ENCODE measurements at regions not wholly inside any gene's neighbourhood (a gene's known extent, or its start where the extent isn't known, plus 50 kb on each side); places are given as distances from the start of the nearest gene placed in this dataset.

GRCh38 chr6:151175662-151176445 lies 63.9 kb upstream of the AKAP12 start:
- H3K27me3 ChIP-seq (ENCODE audit: insufficient read depth, low read length): no peaks in the 10 kb centered on the region
- peaks cover 0 to 5% of the 10 kb centered on the region in 2 experiments; a peak in 1 of 4 replicates for H3K4me1 ChIP-seq (ENCODE audit: control insufficient read depth in 1 of 2, insufficient read depth in 2 of 2, low read length in 2 of 2)
- no peaks in the 10 kb centered on the region for H3K9me2 ChIP-seq (ENCODE audit: insufficient read depth)
- ATAC-seq (no peak), DNase-seq (ENCODE audit: low read depth, low spot score) (no peak)
- no peak overlapping the region for H3K27ac ChIP-seq (ENCODE audit: low read depth, low read length)
- intact Hi-C loops (cut with micrococcal nuclease): no loop called here
- H3K4me3 ChIP-seq (replicated peaks in 1 of 2; ENCODE audit: low read depth in 1 of 2, low read length in 2 of 2): no peak overlapping the region
- TF ChIP-seq JUND (IDR thresholded peaks at IDR 0.05) (no peak), REST (IDR thresholded peaks at IDR 0.05; ENCODE audit: low read depth) (no peak), POLR2A (IDR thresholded peaks at IDR 0.05; ENCODE audit: borderline replicate concordance, extremely low read depth, insufficient read depth, insufficient read length) (no peak), ZBTB33 (IDR thresholded peaks at IDR 0.05; ENCODE audit: extremely low read depth, insufficient replicate concordance, low read length) (no peak), CTCF (IDR thresholded peaks at IDR 0.05 in 2 of 3, conservative IDR thresholded peaks at IDR 0.05 in 1 of 3; ENCODE audit: borderline replicate concordance in 1 of 3, insufficient read depth in 1 of 3, low read depth in 2 of 3, low read length in 2 of 3) (no peak), EZH2phosphoT487 (IDR thresholded peaks at IDR 0.05; ENCODE audit: borderline replicate concordance) (no peak), RAD21 (IDR thresholded peaks at IDR 0.05; ENCODE audit: low read depth) (no peak), ZNF274 (IDR thresholded peaks at IDR 0.05; ENCODE audit: low read depth, low read length) (no peak), ATF3 (IDR thresholded peaks at IDR 0.05) (no peak)
- no peak overlapping the region for H2AFZ ChIP-seq (ENCODE audit: low read depth, low read length, poor library complexity, severe bottlenecking)
- RAD21 ChIA-PET (ENCODE audit: low non-redundant PET in 1 of 2, low total read pairs in 2 of 2, uncharacterized antibody in 2 of 2, unreplicated experiment in 2 of 2): no interaction called here
- no peaks in the 10 kb centered on the region for H3K79me2 ChIP-seq (ENCODE audit: insufficient read depth, low read length)
- no TSS peak for BruUV-seq (replicated peaks)
- H4K20me1 ChIP-seq (ENCODE audit: insufficient read depth): no peaks in the 10 kb centered on the region
- H3K4me2 ChIP-seq (ENCODE audit: low read length): no peak overlapping the region
- no peaks in the 10 kb centered on the region for H3K9me3 ChIP-seq (ENCODE audit: control insufficient read depth in 1 of 2, insufficient read depth in 1 of 2, low read depth in 1 of 2, low read length in 2 of 2)
- CTCF ChIA-PET: no interaction called here
- H3K9ac ChIP-seq (ENCODE audit: low read length): no peak overlapping the region
- POLR2A ChIA-PET: no interaction called here
- no peaks in the 10 kb centered on the region for H3K36me3 ChIP-seq (ENCODE audit: control insufficient read depth in 1 of 2, insufficient read depth in 2 of 2, low read length in 2 of 2)

All from HCT116 (cell line).